OCI-LY3 (cell line): ENCODE measurements at regions not wholly inside any gene's neighbourhood (a gene's known extent, or its start where the extent isn't known, plus 50 kb on each side); places are given as distances from the start of the nearest gene placed in this dataset.

Source experiments
- H2AFZ ChIP-seq: fragments of 200-600, 300-600 bp; shearing (Covaris generic); 2 replicates; pipeline ENCODE4 v1.6.0; 2014; ENCODE audit warnings: antibody characterized with exemption, low read depth, low read length
- H3K27ac ChIP-seq: fragments of 200-600, 300-600 bp; sonication (generic); 2 replicates; pipeline ENCODE4 v1.5.1; 2014; ENCODE audit warnings: mild to moderate bottlenecking, low read length, moderate library complexity, mixed read lengths
- H3K27me3 ChIP-seq: fragments of 200-600, 300-600 bp; sonication (generic); 2 replicates; pipeline ENCODE4 v1.6.1; 2014; ENCODE audit warnings: low read depth, low read length, mixed read lengths
- H3K36me3 ChIP-seq: fragments of 200-600, 300-600 bp; sonication (generic); replicated peaks from 2 replicates; pipeline ENCODE3; 2014; ENCODE audit warnings: low read depth, low read length, mixed read lengths
- H3K4me1 ChIP-seq: fragments of 300-600, 200-600 bp; sonication (generic); 2 replicates; pipeline ENCODE4 v1.6.1; 2014; ENCODE audit warnings: low read length, mixed read lengths
- H3K4me2 ChIP-seq: fragments of 200-600, 300-600 bp; sonication (generic); 2 replicates; pipeline ENCODE4 v1.6.1; 2014; ENCODE audit warnings: low read length, mixed read lengths
- H3K4me3 ChIP-seq: fragments of 300-600, 200-600 bp; sonication (generic); 2 replicates; pipeline ENCODE4 v1.5.1; 2014; ENCODE audit warnings: antibody characterized with exemption, mild to moderate bottlenecking, low read length, moderate library complexity
- H3K79me2 ChIP-seq: fragments of 300-600, 200-600 bp; shearing (Covaris generic); 2 replicates; pipeline ENCODE4 v1.6.1; 2014; ENCODE audit warnings: mild to moderate bottlenecking, low read length, mixed read lengths
- H3K9ac ChIP-seq: fragments of 300-600, 200-600 bp; shearing (Covaris generic); 2 replicates; pipeline ENCODE4 v1.6.0; 2014; ENCODE audit warnings: mild to moderate bottlenecking, low read length, moderate library complexity
- H3K9me3 ChIP-seq: fragments of 200-600, 300-600 bp; shearing (Covaris generic); 2 replicates; pipeline ENCODE4 v1.6.1; 2014; ENCODE audit warnings: low read length, mixed read lengths; ENCODE audit not compliant: insufficient read depth
- H4K20me1 ChIP-seq: fragments of 200-600, 300-600 bp; sonication (generic); 2 replicates; pipeline ENCODE4 v1.6.1; 2016; ENCODE audit warnings: low read length, mixed read lengths; ENCODE audit not compliant: insufficient read depth
- CTCF ChIP-seq: fragments of 200-600, 300-600 bp; sonication (generic); IDR thresholded peaks from 2 replicates; pipeline ENCODE4 v1.5.1; 2014; ENCODE audit warnings: antibody characterized with exemption, low read length, low read depth
- EZH2phosphoT487 ChIP-seq: fragments of 200-600 bp; shearing (Covaris generic); IDR thresholded peaks from 2 replicates; pipeline ENCODE4 v1.6.1; 2018; ENCODE audit warnings: antibody characterized with exemption, mixed run types, low read depth

- no peak overlapping the region for H3K4me2 ChIP-seq
Observed at GRCh38 chr6:3573670-3574069, 116.8 kb upstream of the SLC22A23 start.

GRCh38 chr6:3571836-3572235 lies 115.0 kb upstream of the SLC22A23 start:
- H2AFZ ChIP-seq: no peak overlapping the region
- no peaks in the 10 kb centered on the region for H3K4me1 ChIP-seq
- H3K27ac ChIP-seq: no peak overlapping the region
- H3K79me2 ChIP-seq: no peaks in the 10 kb centered on the region
- no peak overlapping the region for H3K4me3 ChIP-seq
- no peaks in the 10 kb centered on the region for H3K36me3 ChIP-seq
- H4K20me1 ChIP-seq: no peaks in the 10 kb centered on the region
- H3K27me3 ChIP-seq: no peaks in the 10 kb centered on the region
- no peak overlapping the region for H3K4me2 ChIP-seq
- TF ChIP-seq EZH2phosphoT487: no peak
- TF ChIP-seq CTCF: no peak
- no peak overlapping the region for H3K9ac ChIP-seq
- no peaks in the 10 kb centered on the region for H3K9me3 ChIP-seq

More at GRCh38 chr6:3573670-3574069, 116.8 kb upstream of the SLC22A23 start:
- H3K9ac ChIP-seq: no peak overlapping the region
- no peaks in the 10 kb centered on the region for H3K36me3 ChIP-seq
- no peak overlapping the region for H3K27ac ChIP-seq
- H3K9me3 ChIP-seq: no peaks in the 10 kb centered on the region
- H3K4me3 ChIP-seq: no peak overlapping the region
- H2AFZ ChIP-seq: no peak overlapping the region
- no peaks in the 10 kb centered on the region for H3K27me3 ChIP-seq
- TF ChIP-seq CTCF (no peak), EZH2phosphoT487 (no peak)
- H4K20me1 ChIP-seq: no peaks in the 10 kb centered on the region
- no peaks in the 10 kb centered on the region for H3K79me2 ChIP-seq
- H3K4me1 ChIP-seq: no peaks in the 10 kb centered on the region

GRCh38 chr6:3571250-3571681 lies 114.4 kb upstream of the SLC22A23 start:
- TF ChIP-seq CTCF: no peak
- no peak for TF ChIP-seq EZH2phosphoT487
- no peaks in the 10 kb centered on the region for H4K20me1 ChIP-seq
- H3K4me1 ChIP-seq: no peaks in the 10 kb centered on the region
- no peaks in the 10 kb centered on the region for H3K36me3 ChIP-seq
- H3K4me2 ChIP-seq: no peak overlapping the region
- H3K9ac ChIP-seq: no peak overlapping the region
- no peaks in the 10 kb centered on the region for H3K27me3 ChIP-seq
- H3K79me2 ChIP-seq: no peaks in the 10 kb centered on the region
- H2AFZ ChIP-seq: no peak overlapping the region
- no peak overlapping the region for H3K27ac ChIP-seq
- no peaks in the 10 kb centered on the region for H3K9me3 ChIP-seq
- H3K4me3 ChIP-seq: no peak overlapping the region

GRCh38 chr6:3569816-3570215 lies 113.0 kb upstream of the SLC22A23 start:
- no peaks in the 10 kb centered on the region for H3K36me3 ChIP-seq
- H3K9ac ChIP-seq: no peak overlapping the region
- no peak overlapping the region for H3K4me2 ChIP-seq

More at GRCh38 chr6:3569816-3570215, 113.0 kb upstream of the SLC22A23 start:
- Histone ChIP-seq H3K79me2 (no peaks in the 10 kb centered on the region), H2AFZ (no peak overlapping the region), H3K9me3 (no peaks in the 10 kb centered on the region), H3K4me3 (no peak overlapping the region), H3K27me3 (no peaks in the 10 kb centered on the region), H4K20me1 (no peaks in the 10 kb centered on the region), H3K27ac (no peak overlapping the region), H3K4me1 (no peaks in the 10 kb centered on the region)
- TF ChIP-seq EZH2phosphoT487 (no peak), CTCF (no peak)
